AG04449 (cell line): ENCODE measurements at regions not wholly inside any gene's neighbourhood (a gene's known extent, or its start where the extent isn't known, plus 50 kb on each side); places are given as distances from the start of the nearest gene placed in this dataset.

Experiments used
- CTCF ChIA-PET: fragments of 350-600 bp; formaldehyde crosslinking; extraction: SDS; loops from one replicate; lab custom pipeline; 2021; ENCODE audit warnings: antibody characterized with exemption; lab: Yijun Ruan, JAX
- POLR2A ChIA-PET: fragments of 400-600, 350-600 bp; formaldehyde crosslinking; extraction: SDS; loops from one replicate; lab custom pipeline; 2020; ENCODE audit warnings: antibody characterized with exemption, inconsistent platforms; lab: Yijun Ruan, JAX
- DNase-seq: peaks from one replicate; pipeline ENCODE4 v3.0.0-alpha.2; 2010; ENCODE audit warnings: low read depth, low spot score
- H3K4me3 ChIP-seq: 2 replicates; pipeline ENCODE4 v1.5.1; 2011; ENCODE audit warnings: low read depth, mild to moderate bottlenecking, control low read depth, low read length
- TF ChIP-seq, protein P1 (sequence below): IDR thresholded peaks from one replicate; pipeline ENCODE4 v1.5.1; 2011; ENCODE audit warnings: mild to moderate bottlenecking, moderate library complexity, low read length, control low read depth, inconsistent platforms; ENCODE audit not compliant: insufficient read depth; ENCODE audit errors: missing control alignments

DNA sequence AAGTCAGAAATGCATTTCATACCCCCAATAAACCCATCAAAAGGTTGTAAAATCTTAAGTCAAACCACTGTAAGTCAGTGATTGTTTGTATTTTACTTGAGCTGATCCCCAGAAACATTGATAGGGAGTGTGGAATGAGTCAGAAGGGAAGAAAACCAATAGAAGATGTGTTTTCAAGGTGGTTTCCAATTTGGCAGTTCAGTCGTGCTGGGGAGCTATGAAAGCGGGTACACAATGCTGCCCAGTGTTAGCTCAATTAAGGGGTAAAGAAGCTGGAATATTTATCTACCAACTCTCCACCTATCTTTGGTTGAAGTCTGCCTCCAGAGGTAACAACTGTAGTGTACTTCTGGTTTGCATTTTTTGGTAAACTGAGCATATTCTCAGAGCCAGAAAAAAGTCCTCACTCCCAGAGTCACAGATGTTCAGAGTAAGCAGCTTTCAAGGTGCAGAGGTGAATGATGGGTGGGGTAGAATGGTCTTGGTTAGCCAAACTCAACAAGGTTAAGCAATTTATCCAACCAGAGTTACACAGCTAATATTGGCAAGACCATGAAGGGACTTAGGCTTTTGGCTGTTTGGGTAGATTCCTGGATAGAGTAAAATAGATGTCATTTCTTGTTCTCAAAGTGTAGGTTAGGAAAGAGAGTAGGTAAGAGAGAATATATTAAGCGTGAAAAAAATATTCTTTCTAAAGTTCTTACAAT lies 202.9 kb upstream of the ADGRL2 start:
- H3K4me3 ChIP-seq: no peak overlapping the region
- ChIA-PET POLR2A (no interaction called here), CTCF (no interaction called here)
- no peak for DNase-seq
- TF ChIP-seq, protein P1, sequence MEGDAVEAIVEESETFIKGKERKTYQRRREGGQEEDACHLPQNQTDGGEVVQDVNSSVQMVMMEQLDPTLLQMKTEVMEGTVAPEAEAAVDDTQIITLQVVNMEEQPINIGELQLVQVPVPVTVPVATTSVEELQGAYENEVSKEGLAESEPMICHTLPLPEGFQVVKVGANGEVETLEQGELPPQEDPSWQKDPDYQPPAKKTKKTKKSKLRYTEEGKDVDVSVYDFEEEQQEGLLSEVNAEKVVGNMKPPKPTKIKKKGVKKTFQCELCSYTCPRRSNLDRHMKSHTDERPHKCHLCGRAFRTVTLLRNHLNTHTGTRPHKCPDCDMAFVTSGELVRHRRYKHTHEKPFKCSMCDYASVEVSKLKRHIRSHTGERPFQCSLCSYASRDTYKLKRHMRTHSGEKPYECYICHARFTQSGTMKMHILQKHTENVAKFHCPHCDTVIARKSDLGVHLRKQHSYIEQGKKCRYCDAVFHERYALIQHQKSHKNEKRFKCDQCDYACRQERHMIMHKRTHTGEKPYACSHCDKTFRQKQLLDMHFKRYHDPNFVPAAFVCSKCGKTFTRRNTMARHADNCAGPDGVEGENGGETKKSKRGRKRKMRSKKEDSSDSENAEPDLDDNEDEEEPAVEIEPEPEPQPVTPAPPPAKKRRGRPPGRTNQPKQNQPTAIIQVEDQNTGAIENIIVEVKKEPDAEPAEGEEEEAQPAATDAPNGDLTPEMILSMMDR: no peak

DNA sequence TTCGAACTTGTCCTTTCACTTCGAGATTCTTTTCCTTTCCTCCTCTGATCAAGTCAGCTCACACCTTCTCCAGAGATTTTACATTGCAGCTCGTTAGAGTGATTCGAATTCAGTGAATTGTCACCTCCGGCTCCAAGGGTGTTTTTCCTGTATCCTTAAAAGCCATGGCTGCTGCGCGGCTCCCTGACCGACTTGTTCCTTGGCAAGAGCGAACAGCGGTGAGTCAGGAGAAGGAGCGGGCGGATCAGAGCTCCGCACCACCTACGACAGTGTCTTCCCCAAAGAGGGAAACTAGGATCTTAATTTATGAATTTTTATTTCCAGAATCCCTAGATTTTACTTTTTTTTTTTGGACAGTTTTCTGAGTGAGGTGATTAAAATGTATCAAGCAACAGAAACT lies 204.4 kb upstream of the ADGRL2 start:
- CTCF ChIA-PET: no interaction called here
- TF ChIP-seq, protein P1: no peak

DNA sequence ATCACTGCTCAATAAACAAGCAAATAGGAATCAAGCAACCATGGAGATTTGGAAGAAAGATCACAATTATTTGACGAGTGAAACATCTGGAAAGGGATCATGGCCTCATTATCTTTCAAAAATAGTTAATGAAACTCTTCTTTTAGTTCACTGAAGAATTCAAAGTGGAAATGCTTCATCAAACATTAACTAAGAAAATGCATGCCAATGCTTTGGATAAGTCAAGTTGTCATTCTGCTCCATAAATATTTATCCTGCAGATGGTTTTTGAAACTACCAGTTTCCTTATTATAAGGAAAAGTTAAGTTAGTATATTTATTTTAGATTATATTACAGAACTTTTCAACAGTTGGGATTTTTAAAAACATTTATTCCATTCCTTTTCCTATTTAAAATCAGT lies 206.5 kb upstream of the ADGRL2 start:
- ChIA-PET CTCF (interaction anchor here (1.7 kb wide), 1 partner anchor 43 kb away, joined by 4 read pairs; no protein-coding TSS in a partner anchor), POLR2A (no interaction called here)
- DNase-seq: no peak
- H3K4me3 ChIP-seq: no peak overlapping the region
- TF ChIP-seq, protein P1: no peak

More for the DNA sequence above, 204.4 kb upstream of the ADGRL2 start:
- POLR2A ChIA-PET: no interaction called here
- no peak overlapping the region for H3K4me3 ChIP-seq
- no peak for DNase-seq

DNA sequence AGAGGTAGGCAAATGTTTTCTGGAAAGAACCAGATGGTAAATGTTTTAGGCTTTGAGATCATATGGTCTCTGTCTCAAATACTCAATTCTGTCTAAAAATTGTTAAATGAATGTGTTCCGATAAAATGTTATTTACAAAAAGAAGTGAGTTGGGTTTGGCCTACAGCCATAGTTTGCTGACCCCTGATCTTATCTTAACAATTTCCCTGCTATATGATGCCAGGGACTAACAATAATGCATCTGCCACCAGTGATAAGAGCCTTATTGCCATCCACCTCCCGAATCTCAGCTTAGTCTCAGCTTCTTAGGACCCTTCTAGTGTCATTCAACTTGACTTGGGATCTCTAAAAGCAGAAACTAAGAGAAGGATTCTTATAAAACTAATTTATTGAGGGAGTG lies 208.5 kb upstream of the ADGRL2 start:
- TF ChIP-seq, protein P1: no peak
- no peak for DNase-seq
- ChIA-PET CTCF (no interaction called here), POLR2A (no interaction called here)
- H3K4me3 ChIP-seq: no peak overlapping the region

DNA sequence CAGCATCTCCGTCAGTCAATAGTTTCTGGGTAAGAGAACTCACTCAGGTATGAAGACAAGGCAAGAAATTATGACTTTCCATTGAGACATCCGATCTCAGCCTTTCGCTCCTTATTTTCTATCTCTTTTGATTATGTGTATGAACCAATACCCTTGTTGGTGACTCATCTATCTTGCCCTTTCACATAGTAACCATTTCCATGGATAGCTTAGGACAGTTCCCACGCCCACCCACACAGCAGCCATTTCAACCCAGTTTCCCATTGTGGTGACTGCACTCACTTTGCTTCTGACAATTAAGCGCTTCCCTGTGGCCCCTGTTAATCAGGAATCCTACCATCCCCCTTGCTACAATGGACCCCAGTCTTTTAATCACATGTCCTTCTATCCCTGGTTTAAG lies 210.6 kb upstream of the ADGRL2 start:
- DNase-seq: no peak
- no peak overlapping the region for H3K4me3 ChIP-seq
- ChIA-PET POLR2A (no interaction called here), CTCF (no interaction called here)
- TF ChIP-seq, protein P1: no peak

DNA sequence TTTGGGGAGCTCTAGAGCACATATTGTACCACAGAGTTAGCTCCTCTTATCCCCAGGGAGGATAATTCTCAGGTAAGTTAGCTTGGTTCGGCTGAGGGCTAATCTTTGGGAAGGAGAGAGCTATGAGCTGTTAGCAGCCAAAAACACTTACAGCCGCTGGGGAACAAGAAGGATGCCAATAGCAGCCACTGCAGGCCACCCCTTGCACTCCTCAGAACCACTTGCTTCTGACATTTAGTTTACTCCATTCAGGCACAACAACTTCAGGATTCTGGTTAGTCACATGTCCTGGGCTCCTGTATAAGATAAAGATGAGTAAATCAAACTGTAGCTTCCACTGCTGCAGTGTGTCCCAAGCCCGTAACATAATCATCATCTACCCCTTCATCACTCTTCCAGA lies 212.6 kb upstream of the ADGRL2 start:
- ChIA-PET POLR2A (no interaction called here), CTCF (no interaction called here)
- TF ChIP-seq, protein P1: no peak
- H3K4me3 ChIP-seq: no peak overlapping the region
- DNase-seq: no peak
